ENCODE measurements at regions not wholly inside any gene's neighbourhood (a gene's known extent, or its start where the extent isn't known, plus 50 kb on each side); places are given as distances from the start of the nearest gene placed in this dataset.

DNA sequence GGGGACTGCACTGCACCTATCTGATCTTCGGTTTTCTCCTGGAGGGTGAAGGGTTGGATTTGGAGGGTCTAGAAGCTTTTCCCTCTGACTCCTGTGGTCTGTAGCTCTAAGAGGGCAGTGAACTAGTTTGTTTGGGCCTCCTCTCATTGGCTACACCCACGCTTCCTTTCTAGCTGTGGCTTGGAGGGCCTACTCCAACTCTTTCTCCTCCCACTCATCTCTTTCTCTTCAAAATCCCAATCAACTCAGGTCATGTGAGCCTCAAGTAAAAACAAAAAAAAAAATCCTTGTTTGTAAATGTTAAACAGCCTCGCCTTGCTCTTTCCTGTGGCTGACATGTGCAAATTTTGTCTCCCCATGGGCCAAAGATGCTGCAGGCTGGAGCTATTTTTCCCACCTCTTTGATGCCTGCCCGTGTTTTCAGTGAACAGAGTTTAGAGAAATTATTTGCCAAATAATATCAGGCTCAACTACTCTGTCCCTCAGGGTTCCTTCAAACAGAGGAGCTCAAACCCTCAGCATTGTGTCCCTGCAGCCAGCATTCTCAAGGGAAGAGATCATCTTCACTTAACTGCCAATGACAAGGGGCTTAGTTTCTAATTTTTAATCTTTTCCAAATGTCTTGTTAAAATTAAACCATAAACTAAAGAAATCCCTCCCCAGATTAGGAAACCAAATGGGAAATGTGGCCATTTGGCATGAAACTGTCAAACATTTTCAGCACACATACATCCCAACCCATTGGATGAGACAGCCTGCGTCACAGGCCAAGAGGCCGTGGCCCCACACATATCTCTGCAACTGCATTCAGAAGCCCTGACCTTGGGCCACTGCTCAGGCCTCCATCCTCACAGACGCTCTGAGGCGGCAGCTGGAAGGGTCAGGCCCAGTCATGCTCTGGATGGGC lies 114.8 kb upstream of the THBS1 start:
- Histone ChIP-seq H3K27ac (ENCODE audit: low read length) (no peak overlapping the region), H3K27me3 (ENCODE audit: control insufficient read depth, insufficient read depth, low read length) (no peaks in the 10 kb centered on the region), H3K4me3 (ENCODE audit: low read depth in 2 of 2, low read length in 2 of 2) (no peak overlapping the region), H3K36me3 (ENCODE audit: control insufficient read depth, insufficient read depth, low read length) (no peaks in the 10 kb centered on the region), H3K9me3 (ENCODE audit: control insufficient read depth, insufficient read depth, low read depth, low read length) (no peaks in the 10 kb centered on the region), H3K4me1 (ENCODE audit: control insufficient read depth, insufficient read depth, low read length) (no peaks in the 10 kb centered on the region)
- BruUV-seq (replicated peaks): no TSS peak
- ATAC-seq (no peak), DNase-seq (ENCODE audit: low read depth, low spot score) (no peak)
- intact Hi-C loops (cut with micrococcal nuclease; ENCODE audit: unreplicated experiment) (no loop called here), in situ Hi-C loops (cut with HindIII; ENCODE audit: low pct_unique_long_range_greater_than_20kb, low sequenced_read_pairs) (no loop called here)
- CTCF ChIA-PET: no interaction called here
- POLR2A ChIA-PET: no interaction called here
- TF ChIP-seq POLR2AphosphoS5 (IDR thresholded peaks at IDR 0.05; ENCODE audit: low read depth, low read length) (no peak), SIN3A (IDR thresholded peaks at IDR 0.05; ENCODE audit: borderline replicate concordance, insufficient read depth, low read depth, low read length) (no peak), REST (IDR thresholded peaks at IDR 0.05; ENCODE audit: insufficient read depth in 1 of 2, low read depth in 2 of 2, low read length in 1 of 2) (no peak), TCF7L2 (IDR thresholded peaks at IDR 0.05; ENCODE audit: low read depth, low read length) (no peak)
- TF ChIP-seq, protein P1, sequence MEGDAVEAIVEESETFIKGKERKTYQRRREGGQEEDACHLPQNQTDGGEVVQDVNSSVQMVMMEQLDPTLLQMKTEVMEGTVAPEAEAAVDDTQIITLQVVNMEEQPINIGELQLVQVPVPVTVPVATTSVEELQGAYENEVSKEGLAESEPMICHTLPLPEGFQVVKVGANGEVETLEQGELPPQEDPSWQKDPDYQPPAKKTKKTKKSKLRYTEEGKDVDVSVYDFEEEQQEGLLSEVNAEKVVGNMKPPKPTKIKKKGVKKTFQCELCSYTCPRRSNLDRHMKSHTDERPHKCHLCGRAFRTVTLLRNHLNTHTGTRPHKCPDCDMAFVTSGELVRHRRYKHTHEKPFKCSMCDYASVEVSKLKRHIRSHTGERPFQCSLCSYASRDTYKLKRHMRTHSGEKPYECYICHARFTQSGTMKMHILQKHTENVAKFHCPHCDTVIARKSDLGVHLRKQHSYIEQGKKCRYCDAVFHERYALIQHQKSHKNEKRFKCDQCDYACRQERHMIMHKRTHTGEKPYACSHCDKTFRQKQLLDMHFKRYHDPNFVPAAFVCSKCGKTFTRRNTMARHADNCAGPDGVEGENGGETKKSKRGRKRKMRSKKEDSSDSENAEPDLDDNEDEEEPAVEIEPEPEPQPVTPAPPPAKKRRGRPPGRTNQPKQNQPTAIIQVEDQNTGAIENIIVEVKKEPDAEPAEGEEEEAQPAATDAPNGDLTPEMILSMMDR (IDR thresholded peaks at IDR 0.05): no peak

DNA sequence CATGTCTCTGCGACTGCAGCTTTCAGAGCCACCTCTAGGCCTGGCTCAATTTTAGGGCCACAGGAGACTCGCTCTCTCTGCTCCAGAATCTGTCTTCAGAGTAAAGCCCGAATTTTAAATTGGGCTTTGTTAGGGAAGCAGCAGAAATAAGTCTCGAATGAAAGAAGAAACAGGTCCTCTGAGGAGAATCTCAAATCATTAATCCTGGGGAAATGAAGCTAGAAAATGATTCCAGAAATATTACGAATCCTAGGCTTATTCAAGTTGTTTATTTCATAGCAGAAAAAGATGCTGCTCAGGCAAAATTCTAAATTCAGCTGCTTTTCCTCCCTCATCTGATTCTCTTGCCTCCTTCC lies 114.2 kb upstream of the THBS1 start:
- TF ChIP-seq, protein P1 (IDR thresholded peaks at IDR 0.05): no peak
- TF ChIP-seq POLR2AphosphoS5 (IDR thresholded peaks at IDR 0.05; ENCODE audit: low read depth, low read length): no peak
- TF ChIP-seq TCF7L2 (IDR thresholded peaks at IDR 0.05; ENCODE audit: low read depth, low read length): no peak
- no peak for TF ChIP-seq SIN3A (IDR thresholded peaks at IDR 0.05; ENCODE audit: borderline replicate concordance, insufficient read depth, low read depth, low read length)
- no peak for TF ChIP-seq REST (IDR thresholded peaks at IDR 0.05; ENCODE audit: insufficient read depth in 1 of 2, low read depth in 2 of 2, low read length in 1 of 2)
- in situ Hi-C loops (cut with HindIII; ENCODE audit: low pct_unique_long_range_greater_than_20kb, low sequenced_read_pairs) (no loop called here), intact Hi-C loops (cut with micrococcal nuclease; ENCODE audit: unreplicated experiment) (no loop called here)
- Histone ChIP-seq H3K4me3 (ENCODE audit: low read depth in 2 of 2, low read length in 2 of 2) (no peak overlapping the region), H3K9me3 (ENCODE audit: control insufficient read depth, insufficient read depth, low read depth, low read length) (no peaks in the 10 kb centered on the region), H3K36me3 (ENCODE audit: control insufficient read depth, insufficient read depth, low read length) (no peaks in the 10 kb centered on the region), H3K4me1 (ENCODE audit: control insufficient read depth, insufficient read depth, low read length) (no peaks in the 10 kb centered on the region), H3K27ac (ENCODE audit: low read length) (no peak overlapping the region), H3K27me3 (ENCODE audit: control insufficient read depth, insufficient read depth, low read length) (no peaks in the 10 kb centered on the region)
- ATAC-seq: no peak
- DNase-seq (ENCODE audit: low read depth, low spot score): no peak
- CTCF ChIA-PET: no interaction called here
- BruUV-seq (replicated peaks): no TSS peak
- POLR2A ChIA-PET: no interaction called here

Measured in Panc1 (cell line).